Brain microvascular endothelial cell (primary cell): ENCODE measurements at regions not wholly inside any gene's neighbourhood (a gene's known extent, or its start where the extent isn't known, plus 50 kb on each side); places are given as distances from the start of the nearest gene placed in this dataset.
A peak's percentile ranks its signal among the peaks of the same experiment; 100 is the strongest.

Experiments used
- DNase-seq: peaks from one replicate; pipeline ENCODE4 v3.0.0-alpha.2; 2020
- H3K27ac ChIP-seq: fragments of 250-450 bp; sonication (Bioruptor Pico); 2 replicates; pipeline ENCODE4 v1.5.1; 2020; ENCODE audit warnings: mild to moderate bottlenecking, moderate library complexity
- H3K27me3 ChIP-seq: fragments of 250-450 bp; sonication (Bioruptor Pico); replicated peaks from 2 replicates; pipeline ENCODE4 v1.5.1; 2020; ENCODE audit warnings: mild to moderate bottlenecking
- H3K36me3 ChIP-seq: fragments of 250-450 bp; sonication (Bioruptor Pico); replicated peaks from 2 replicates; pipeline ENCODE4 v1.5.1; 2020; ENCODE audit warnings: mild to moderate bottlenecking
- H3K4me3 ChIP-seq: 2 replicates; pipeline ENCODE4 v1.5.1; 2011; ENCODE audit warnings: low read depth, mild to moderate bottlenecking, control low read depth, low read length, moderate library complexity
- in situ Hi-C: cut with HindIII; loops from 2 replicates; pipeline ENCODE4 v1.10.0; 2017; ENCODE audit warnings: low sequenced_read_pairs, low pct_ligation_motif_present
- TF ChIP-seq, protein P1 (sequence below): IDR thresholded peaks from 2 replicates; pipeline ENCODE4 v1.5.1; 2011; ENCODE audit warnings: low read depth, mild to moderate bottlenecking, moderate library complexity, low read length, control low read depth, inconsistent platforms; ENCODE audit errors: missing control alignments

DNA sequence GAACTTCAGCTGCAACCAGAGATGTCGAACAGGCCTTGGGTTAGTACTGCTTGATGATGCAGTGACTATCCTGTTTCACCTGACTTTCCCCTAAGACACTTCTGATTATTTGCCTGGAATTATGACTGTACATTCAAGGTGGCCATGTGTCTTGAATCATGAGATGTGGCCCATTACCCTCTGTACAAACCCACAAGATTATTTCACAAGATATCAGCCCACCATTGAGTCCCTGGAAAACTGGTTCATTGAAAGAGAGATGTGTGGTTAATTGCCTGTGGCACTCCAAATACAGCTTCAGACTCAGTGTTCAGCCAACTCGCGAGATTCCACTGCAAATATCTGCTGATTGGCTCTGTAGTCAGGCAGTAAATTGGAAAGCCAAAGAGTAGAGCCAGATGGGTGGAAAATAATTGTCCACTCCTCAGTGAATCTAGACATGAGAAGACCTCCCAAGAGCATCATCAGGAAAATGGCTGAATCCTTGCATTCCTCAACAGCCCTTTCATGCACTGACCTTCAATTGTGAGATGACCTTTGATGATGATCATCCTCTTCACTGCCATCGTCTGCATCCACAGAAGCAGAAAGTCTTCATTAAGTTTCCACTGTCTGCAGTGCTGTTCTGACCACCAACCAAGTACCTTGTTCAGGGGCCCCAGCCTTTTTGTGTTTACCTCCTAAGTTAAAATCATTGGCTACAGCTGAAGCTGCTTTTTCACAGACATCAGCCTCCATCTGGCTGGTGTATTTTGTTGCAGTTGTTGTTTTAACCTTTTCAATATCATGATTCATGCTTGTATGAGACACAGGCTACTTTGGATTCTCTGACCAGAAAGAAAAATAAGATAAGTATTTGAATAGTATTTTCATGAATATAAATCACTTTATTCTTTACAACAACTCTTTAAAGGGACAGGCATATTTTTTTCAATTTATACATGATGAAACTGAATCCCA lies 75.2 kb downstream of the ESM1 start:
- in situ Hi-C loops, result loop anchor here (25.0 kb wide), 1 partner anchor 227 kb away; no protein-coding TSS in a partner anchor
- peak overlapping the region; percentile 66 for H3K27ac ChIP-seq
- DNase-seq, result peak; percentile 76
- H3K4me3 ChIP-seq, result no peak overlapping the region
- no peaks in the 10 kb centered on the region for H3K27me3 ChIP-seq
- no peaks in the 10 kb centered on the region for H3K36me3 ChIP-seq
- TF ChIP-seq, protein P1, sequence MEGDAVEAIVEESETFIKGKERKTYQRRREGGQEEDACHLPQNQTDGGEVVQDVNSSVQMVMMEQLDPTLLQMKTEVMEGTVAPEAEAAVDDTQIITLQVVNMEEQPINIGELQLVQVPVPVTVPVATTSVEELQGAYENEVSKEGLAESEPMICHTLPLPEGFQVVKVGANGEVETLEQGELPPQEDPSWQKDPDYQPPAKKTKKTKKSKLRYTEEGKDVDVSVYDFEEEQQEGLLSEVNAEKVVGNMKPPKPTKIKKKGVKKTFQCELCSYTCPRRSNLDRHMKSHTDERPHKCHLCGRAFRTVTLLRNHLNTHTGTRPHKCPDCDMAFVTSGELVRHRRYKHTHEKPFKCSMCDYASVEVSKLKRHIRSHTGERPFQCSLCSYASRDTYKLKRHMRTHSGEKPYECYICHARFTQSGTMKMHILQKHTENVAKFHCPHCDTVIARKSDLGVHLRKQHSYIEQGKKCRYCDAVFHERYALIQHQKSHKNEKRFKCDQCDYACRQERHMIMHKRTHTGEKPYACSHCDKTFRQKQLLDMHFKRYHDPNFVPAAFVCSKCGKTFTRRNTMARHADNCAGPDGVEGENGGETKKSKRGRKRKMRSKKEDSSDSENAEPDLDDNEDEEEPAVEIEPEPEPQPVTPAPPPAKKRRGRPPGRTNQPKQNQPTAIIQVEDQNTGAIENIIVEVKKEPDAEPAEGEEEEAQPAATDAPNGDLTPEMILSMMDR, result no peak

DNA sequence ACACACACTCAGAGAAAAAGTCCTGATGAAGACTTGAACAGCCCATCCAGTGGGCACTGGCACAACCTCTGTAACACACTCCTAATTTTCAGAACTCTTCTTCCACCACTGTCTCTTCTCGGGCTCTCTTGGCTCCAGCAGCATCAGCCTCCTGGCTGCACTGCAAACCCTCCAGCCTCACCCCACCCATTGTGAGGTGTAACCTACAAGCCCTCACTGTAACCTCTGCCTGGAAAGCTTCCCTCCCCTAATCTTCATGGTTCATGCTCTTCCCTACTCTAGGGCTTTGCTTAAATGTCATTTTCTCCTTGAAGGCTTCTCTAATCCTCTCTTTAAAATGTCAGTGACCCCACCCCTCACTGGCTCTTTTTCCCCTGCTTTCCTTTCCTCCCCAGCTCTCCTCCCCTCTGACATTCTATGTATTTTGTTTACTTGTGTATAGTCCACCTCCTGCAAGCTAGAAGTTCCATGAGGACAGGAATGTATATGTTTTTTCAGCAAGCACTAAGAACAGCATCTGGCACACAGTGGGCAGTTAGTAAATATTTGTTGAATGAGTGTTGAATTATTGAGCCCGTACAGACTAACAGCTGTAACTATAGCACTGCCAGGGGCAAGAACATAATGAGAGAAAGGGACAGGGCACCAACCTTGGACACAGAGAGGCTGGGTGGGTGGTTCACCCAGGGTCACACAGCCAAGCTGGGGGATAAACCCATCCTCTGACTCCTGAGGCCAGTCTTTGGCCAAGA lies 76.4 kb downstream of the ESM1 start:
- H3K27me3 ChIP-seq, result no peaks in the 10 kb centered on the region
- no peaks in the 10 kb centered on the region for H3K36me3 ChIP-seq
- TF ChIP-seq, protein P1, result no peak
- in situ Hi-C loops, result loop anchor here (25.0 kb wide), 1 partner anchor 228 kb away; no protein-coding TSS in a partner anchor
- H3K27ac ChIP-seq, result no peak overlapping the region
- no peak for DNase-seq
- H3K4me3 ChIP-seq, result no peak overlapping the region

DNA sequence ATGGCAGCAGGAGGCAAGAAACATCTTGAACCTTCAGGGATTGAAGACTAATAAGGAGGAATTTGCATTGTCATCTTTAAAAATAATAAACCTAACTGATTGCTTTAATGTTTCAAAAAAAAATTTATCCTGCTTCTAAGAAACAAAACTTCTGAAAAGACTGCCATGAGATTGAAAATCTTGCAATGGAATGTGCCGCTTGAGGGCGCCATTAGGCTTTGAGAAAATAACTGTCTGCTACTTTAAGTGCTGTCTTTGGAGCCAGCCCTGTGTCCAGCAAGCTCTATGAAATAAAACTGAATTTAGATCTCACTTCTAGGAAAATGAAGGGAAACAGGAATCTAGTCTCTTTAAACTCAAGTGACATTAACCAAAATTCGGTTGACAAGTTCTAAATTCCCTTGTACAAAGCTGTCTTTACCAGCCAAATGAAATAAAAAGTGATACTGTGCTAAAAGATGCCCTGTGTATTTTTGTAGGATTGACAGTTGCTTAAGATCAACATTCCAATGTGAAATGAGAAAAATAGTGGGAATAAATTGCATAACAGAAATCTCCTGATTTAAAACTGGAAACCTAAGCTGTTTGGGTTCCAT lies 79.4 kb downstream of the ESM1 start:
- no peaks in the 10 kb centered on the region for H3K27me3 ChIP-seq
- H3K4me3 ChIP-seq, result no peak overlapping the region
- in situ Hi-C loops, result loop anchor here (25.0 kb wide), 1 partner anchor 231 kb away; no protein-coding TSS in a partner anchor
- no peak overlapping the region for H3K27ac ChIP-seq
- TF ChIP-seq, protein P1, result peak; percentile 81
- DNase-seq, result peak; percentile 79
- no peaks in the 10 kb centered on the region for H3K36me3 ChIP-seq

DNA sequence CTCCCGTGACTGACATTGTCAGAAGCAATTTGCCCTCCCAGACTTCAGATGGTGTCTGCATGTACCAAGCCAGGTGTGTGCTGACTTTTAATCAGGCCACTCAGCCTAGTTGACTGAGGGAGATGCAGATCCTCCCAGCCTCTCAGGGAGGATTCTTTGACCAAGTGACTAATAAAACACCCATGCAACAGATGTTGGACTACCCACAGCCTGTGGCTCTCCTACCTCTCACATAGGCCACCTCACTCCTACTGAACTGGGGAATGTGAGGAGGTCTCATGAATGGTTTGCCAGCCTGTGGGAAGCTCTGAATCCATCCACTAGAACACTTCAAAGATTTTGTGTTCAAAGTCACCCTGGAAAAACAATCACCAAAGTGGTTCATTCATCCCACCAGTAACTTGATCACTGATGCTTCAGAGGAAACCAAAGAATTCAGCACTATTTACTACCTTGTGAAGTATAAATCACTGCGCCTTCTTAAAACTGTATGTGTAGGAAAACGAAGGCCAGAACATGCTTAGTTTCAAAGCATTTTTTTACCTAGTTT lies 80.1 kb downstream of the ESM1 start:
- TF ChIP-seq, protein P1, result no peak
- no peaks in the 10 kb centered on the region for H3K27me3 ChIP-seq
- H3K36me3 ChIP-seq, result no peaks in the 10 kb centered on the region
- H3K27ac ChIP-seq, result no peak overlapping the region
- no peak for DNase-seq
- in situ Hi-C loops, result loop anchor here (25.0 kb wide), 1 partner anchor 232 kb away; no protein-coding TSS in a partner anchor
- no peak overlapping the region for H3K4me3 ChIP-seq

DNA sequence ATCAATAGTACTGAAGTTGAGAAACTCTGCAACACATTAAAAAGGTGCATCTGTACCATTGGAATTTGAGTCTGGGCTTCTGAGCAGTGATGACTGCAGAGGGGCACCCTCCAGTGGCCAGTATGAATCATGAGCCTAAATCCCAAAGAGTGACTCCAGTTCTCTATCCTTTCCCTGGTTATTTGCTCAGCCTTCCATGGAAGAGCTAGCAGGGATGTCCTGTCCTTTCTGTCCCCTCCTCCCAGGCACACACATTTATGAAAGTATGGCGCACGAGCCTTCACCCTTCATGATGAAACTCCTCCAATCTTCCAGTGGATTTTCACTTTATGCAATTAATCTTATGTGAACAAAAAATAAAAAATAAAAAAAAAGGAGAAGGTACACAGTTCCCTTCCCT lies 81.0 kb downstream of the ESM1 start:
- H3K27ac ChIP-seq, result no peak overlapping the region
- no peak overlapping the region for H3K4me3 ChIP-seq
- peak; percentile 45 for DNase-seq
- in situ Hi-C loops, result loop anchor here (25.0 kb wide), 1 partner anchor 233 kb away; no protein-coding TSS in a partner anchor
- TF ChIP-seq, protein P1, result peak; percentile 83
- no peaks in the 10 kb centered on the region for H3K27me3 ChIP-seq
- no peaks in the 10 kb centered on the region for H3K36me3 ChIP-seq
